ENCODE measurements at regions not wholly inside any gene's neighbourhood (a gene's known extent, or its start where the extent isn't known, plus 50 kb on each side); places are given as distances from the start of the nearest gene placed in this dataset.

DNA sequence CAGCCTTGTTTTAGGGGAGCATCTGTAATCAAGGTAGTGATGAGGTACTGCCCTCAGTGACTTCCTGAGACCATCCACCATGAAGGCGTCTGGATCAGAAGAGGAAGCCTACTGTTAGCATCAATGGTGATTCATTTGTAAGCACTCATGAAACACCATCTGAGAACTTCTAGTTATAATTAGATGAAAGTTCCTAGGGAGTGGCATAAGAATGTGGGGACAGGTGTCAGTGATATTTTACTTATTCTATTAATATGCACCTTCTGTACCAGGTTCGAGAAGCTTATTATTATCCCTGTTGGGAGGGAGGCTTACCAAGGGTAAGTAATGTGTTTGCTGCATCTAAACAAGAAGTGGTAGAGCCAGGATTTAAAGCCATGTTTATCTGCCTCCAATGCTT, 295.8 kb upstream of the TBL1XR1 start:
- TF ChIP-seq CTCF (IDR thresholded peaks at IDR 0.05 in 8 of 11, conservative IDR thresholded peaks at IDR 0.05 in 3 of 11) (no peak), POLR2A (IDR thresholded peaks at IDR 0.05) (no peak)

All from spleen (tissue), 7 donors.